ENCODE measurements at regions not wholly inside any gene's neighbourhood (a gene's known extent, or its start where the extent isn't known, plus 50 kb on each side); places are given as distances from the start of the nearest gene placed in this dataset.

DNA sequence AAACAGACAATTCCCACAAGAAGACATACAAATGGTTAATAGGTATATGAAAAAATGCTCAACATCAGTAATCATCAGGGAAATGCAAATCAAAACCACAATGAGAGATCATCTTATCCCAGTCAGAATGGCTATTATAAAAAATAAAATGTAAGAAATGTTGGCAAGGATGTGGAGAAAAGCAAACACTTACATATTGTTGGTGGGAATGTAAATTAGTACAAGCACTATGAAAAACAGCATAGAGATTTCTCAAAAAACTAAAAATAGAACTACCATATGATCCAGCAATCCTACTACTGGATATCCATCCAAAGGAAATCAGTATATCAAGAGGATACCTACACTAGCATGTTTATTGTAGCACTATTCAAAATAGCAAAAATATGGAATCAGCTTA, 186.6 kb downstream of the NOL4 start:
- DNase-seq, result no peak
- Histone ChIP-seq H3K79me2 (ENCODE audit: insufficient read depth) (no peaks in the 10 kb centered on the region), H3K27ac (ENCODE audit: low read depth in 2 of 2, low read length in 1 of 2) (no peak overlapping the region), H3K4me3 (ENCODE audit: low read depth in 2 of 2, low read length in 1 of 2) (no peak overlapping the region), H3K27me3 (ENCODE audit: insufficient read depth) (no peaks in the 10 kb centered on the region), H3K4me2 (no peak overlapping the region), H3K4me1 (ENCODE audit: control insufficient read depth in 1 of 2, insufficient read depth in 2 of 2, low read depth in 1 of 2, low read length in 1 of 2) (no peaks in the 10 kb centered on the region; a peak in 1 of 4 replicates), H3K36me3 (replicated peaks in 1 of 2; ENCODE audit: control insufficient read depth in 1 of 2, insufficient read depth in 2 of 2, low read length in 1 of 2) (no peaks in the 10 kb centered on the region), H2AFZ (ENCODE audit: low read depth) (no peak overlapping the region), H3F3A (replicated peaks; ENCODE audit: insufficient read depth) (no peaks in the 10 kb centered on the region), H3K9me3 (no peaks in the 10 kb centered on the region), H4K20me1 (ENCODE audit: insufficient read depth) (no peaks in the 10 kb centered on the region), H3K9ac (no peak overlapping the region), H3K9me2 (no peaks in the 10 kb centered on the region)
- ChIA-PET POLR2A (no interaction called here), CTCF (no interaction called here)
- no peak for TF ChIP-seq REST (IDR thresholded peaks at IDR 0.05; ENCODE audit: low read depth, low read length)
- TF ChIP-seq USF2 (IDR thresholded peaks at IDR 0.05; ENCODE audit: borderline replicate concordance, low read depth, low read length), result no peak
- no peak for TF ChIP-seq MEF2A (IDR thresholded peaks at IDR 0.05; ENCODE audit: borderline replicate concordance, low read depth)
- no peak for TF ChIP-seq TEAD4 (IDR thresholded peaks at IDR 0.05; ENCODE audit: borderline replicate concordance, insufficient read depth)
- no peak for TF ChIP-seq EZH2phosphoT487 (IDR thresholded peaks at IDR 0.05; ENCODE audit: borderline replicate concordance, low read depth)
- TF ChIP-seq, protein P1, sequence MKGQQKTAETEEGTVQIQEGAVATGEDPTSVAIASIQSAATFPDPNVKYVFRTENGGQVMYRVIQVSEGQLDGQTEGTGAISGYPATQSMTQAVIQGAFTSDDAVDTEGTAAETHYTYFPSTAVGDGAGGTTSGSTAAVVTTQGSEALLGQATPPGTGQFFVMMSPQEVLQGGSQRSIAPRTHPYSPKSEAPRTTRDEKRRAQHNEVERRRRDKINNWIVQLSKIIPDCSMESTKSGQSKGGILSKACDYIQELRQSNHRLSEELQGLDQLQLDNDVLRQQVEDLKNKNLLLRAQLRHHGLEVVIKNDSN (IDR thresholded peaks at IDR 0.05; ENCODE audit: borderline replicate concordance, low read depth), result no peak
- TF ChIP-seq RAD21 (IDR thresholded peaks at IDR 0.05; ENCODE audit: low read length), result no peak
- no peak for TF ChIP-seq GATA2 (CRISPR knock-in tag; IDR thresholded peaks at IDR 0.05)

- H3K9me2 ChIP-seq, result no peaks in the 10 kb centered on the region
- no peaks in the 10 kb centered on the region for H3K27me3 ChIP-seq (ENCODE audit: insufficient read depth)
- no peaks in the 10 kb centered on the region for H3K36me3 ChIP-seq (replicated peaks in 1 of 2; ENCODE audit: control insufficient read depth in 1 of 2, insufficient read depth in 2 of 2, low read length in 1 of 2)
- no peaks in the 10 kb centered on the region for H4K20me1 ChIP-seq (ENCODE audit: insufficient read depth)
- no peaks in the 10 kb centered on the region for H3F3A ChIP-seq (replicated peaks; ENCODE audit: insufficient read depth)
- no peaks in the 10 kb centered on the region for H3K9me3 ChIP-seq
- POLR2A ChIA-PET, result no interaction called here
- no peak for DNase-seq
- H3K4me3 ChIP-seq (ENCODE audit: low read depth in 2 of 2, low read length in 1 of 2), result no peak overlapping the region
- CTCF ChIA-PET, result no interaction called here
- H3K27ac ChIP-seq (ENCODE audit: low read depth in 2 of 2, low read length in 1 of 2), result no peak overlapping the region
- H2AFZ ChIP-seq (ENCODE audit: low read depth), result no peak overlapping the region
- H3K4me2 ChIP-seq, result no peak overlapping the region
- H3K79me2 ChIP-seq (ENCODE audit: insufficient read depth), result no peaks in the 10 kb centered on the region
- 32% methylated on average over 4 of the region's 4 CpGs for WGBS (ENCODE audit: low lambda C conversion rate)
- no peaks in the 10 kb centered on the region; a peak in 1 of 4 replicates for H3K4me1 ChIP-seq (ENCODE audit: control insufficient read depth in 1 of 2, insufficient read depth in 2 of 2, low read depth in 1 of 2, low read length in 1 of 2)
- no peak overlapping the region for H3K9ac ChIP-seq
- no peak for TF ChIP-seq MXI1 (IDR thresholded peaks at IDR 0.05; ENCODE audit: low read depth, low read length)
- TF ChIP-seq POLR2AphosphoS5 (IDR thresholded peaks at IDR 0.05; ENCODE audit: low read depth, low read length), result no peak
- TF ChIP-seq, protein P2, sequence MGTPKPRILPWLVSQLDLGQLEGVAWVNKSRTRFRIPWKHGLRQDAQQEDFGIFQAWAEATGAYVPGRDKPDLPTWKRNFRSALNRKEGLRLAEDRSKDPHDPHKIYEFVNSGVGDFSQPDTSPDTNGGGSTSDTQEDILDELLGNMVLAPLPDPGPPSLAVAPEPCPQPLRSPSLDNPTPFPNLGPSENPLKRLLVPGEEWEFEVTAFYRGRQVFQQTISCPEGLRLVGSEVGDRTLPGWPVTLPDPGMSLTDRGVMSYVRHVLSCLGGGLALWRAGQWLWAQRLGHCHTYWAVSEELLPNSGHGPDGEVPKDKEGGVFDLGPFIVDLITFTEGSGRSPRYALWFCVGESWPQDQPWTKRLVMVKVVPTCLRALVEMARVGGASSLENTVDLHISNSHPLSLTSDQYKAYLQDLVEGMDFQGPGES (IDR thresholded peaks at IDR 0.05; ENCODE audit: low read depth, low read length), result no peak
- no peak for TF ChIP-seq YY1 (IDR thresholded peaks at IDR 0.05; ENCODE audit: low read depth)
- TF ChIP-seq NRF1 (IDR thresholded peaks at IDR 0.05; ENCODE audit: low read depth, low read length), result no peak
- no peak for TF ChIP-seq CTCF (IDR thresholded peaks at IDR 0.05)
- no peak for TF ChIP-seq TCF12 (IDR thresholded peaks at IDR 0.05)
- no peak for TF ChIP-seq NFIC (IDR thresholded peaks at IDR 0.05; ENCODE audit: borderline replicate concordance)
- TF ChIP-seq ELF1 (IDR thresholded peaks at IDR 0.05), result no peak
- no peak for TF ChIP-seq GATA2 (CRISPR knock-in tag; IDR thresholded peaks at IDR 0.05)
- no peak for TF ChIP-seq RXRA (IDR thresholded peaks at IDR 0.05; ENCODE audit: borderline replicate concordance, low read depth)
- no peak for TF ChIP-seq RCOR1 (IDR thresholded peaks at IDR 0.05; ENCODE audit: low read length)
- no peak for TF ChIP-seq RFX5 (IDR thresholded peaks at IDR 0.05; ENCODE audit: low read length)
- no peak for TF ChIP-seq SIN3A (IDR thresholded peaks at IDR 0.05; ENCODE audit: borderline replicate concordance, low read depth, low read length)
Measured at GRCh38 chr18:34033968-34034367, 190.7 kb downstream of the NOL4 start.

Measured in SK-N-SH (cell line).